GM21515 (cell line): ENCODE measurements at regions not wholly inside any gene's neighbourhood (a gene's known extent, or its start where the extent isn't known, plus 50 kb on each side); places are given as distances from the start of the nearest gene placed in this dataset.
"Not testable (repeated sequence)": the region's sequence is repeated elsewhere in the genome, so short reads cannot be mapped to it uniquely, and the experiment has no call there.

Source experiments
- ATAC-seq: cut with Tn5 transposase; IDR thresholded peaks from one replicate; pipeline ENCODE4 v1.9.1; 2021; ENCODE audit not compliant: unreplicated experiment

GRCh38 chr12:131660401-131660800 lies 50.5 kb upstream of the SFSWAP start:
- ATAC-seq, result not testable (repeated sequence)
